DND-41 (cell line): ENCODE measurements at regions not wholly inside any gene's neighbourhood (a gene's known extent, or its start where the extent isn't known, plus 50 kb on each side); places are given as distances from the start of the nearest gene placed in this dataset.

Source experiments
- ATAC-seq: fragments of 200-7000 bp; cut with Tn5 transposase; 3 replicates; pipeline ENCODE4 v1.9.1; 2021; ENCODE audit warnings: low read depth; ENCODE audit not compliant: insufficient read depth
- DNase-seq: peaks from one replicate; pipeline ENCODE4 v3.0.0-alpha.2; 2020
- H2AFZ ChIP-seq: 2 replicates; pipeline ENCODE4 v1.6.0; 2012; ENCODE audit warnings: low read depth, low read length
- H3K27ac ChIP-seq: 2 replicates; pipeline ENCODE4 v1.5.1; 2012; ENCODE audit warnings: low read length, inconsistent platforms
- H3K27me3 ChIP-seq: fragments of 200-600 bp; sonication (generic); 2 replicates; pipeline ENCODE4 v1.6.0; 2012; ENCODE audit warnings: low read length, mild to moderate bottlenecking, inconsistent platforms; ENCODE audit not compliant: insufficient read depth, poor library complexity
- H3K36me3 ChIP-seq: 2 replicates; pipeline ENCODE4 v1.5.1; 2012; ENCODE audit warnings: low read length, inconsistent platforms; ENCODE audit not compliant: insufficient read depth
- H3K4me1 ChIP-seq: 2 replicates; pipeline ENCODE4 v1.5.1; 2012; ENCODE audit warnings: mild to moderate bottlenecking, low read length; ENCODE audit not compliant: insufficient read depth
- H3K4me2 ChIP-seq: 2 replicates; pipeline ENCODE4 v1.6.0; 2012; ENCODE audit warnings: mild to moderate bottlenecking, moderate library complexity, low read length, inconsistent platforms; ENCODE audit not compliant: insufficient read depth
- H3K4me3 ChIP-seq, 2 experiments: fragments of 200-600 bp in 1 of 2; shearing (Covaris generic) in 1 of 2; 2 replicates each; pipeline ENCODE4 v1.5.1; 2012 to 2016; ENCODE audit warnings: inconsistent platforms in 2 of 2, low read length in 2 of 2, mild to moderate bottlenecking in 2 of 2, low read depth in 1 of 2, moderate library complexity in 1 of 2
- H3K79me2 ChIP-seq: 2 replicates; pipeline ENCODE4 v1.6.0; 2012; ENCODE audit warnings: low read length, inconsistent platforms; ENCODE audit not compliant: insufficient read depth
- H3K9ac ChIP-seq: 2 replicates; pipeline ENCODE4 v1.6.0; 2012; ENCODE audit warnings: low read depth, mild to moderate bottlenecking, inconsistent platforms, low read length, moderate library complexity
- H3K9me3 ChIP-seq: 2 replicates; pipeline ENCODE4 v1.5.1; 2012; ENCODE audit warnings: low read length, moderate library complexity, mild to moderate bottlenecking, inconsistent platforms; ENCODE audit not compliant: insufficient read depth, severe bottlenecking
- H4K20me1 ChIP-seq: 2 replicates; pipeline ENCODE4 v1.6.0; 2012; ENCODE audit warnings: low read length; ENCODE audit not compliant: insufficient read depth
- CTCF ChIP-seq: IDR thresholded peaks from 2 replicates; pipeline ENCODE4 v1.5.1; 2012; ENCODE audit warnings: borderline replicate concordance, low read length, moderate library complexity, mild to moderate bottlenecking; ENCODE audit not compliant: poor library complexity, severe bottlenecking; ENCODE audit errors: extremely low read depth
- EZH2 ChIP-seq: IDR thresholded peaks from 3 replicates; pipeline ENCODE4 v1.6.1; 2012; ENCODE audit warnings: borderline replicate concordance, low read depth, mild to moderate bottlenecking, moderate library complexity, low read length, inconsistent platforms; ENCODE audit not compliant: severe bottlenecking

GRCh38 chr15:85314633-85315032 lies 65.8 kb upstream of the AKAP13 start:
- H2AFZ ChIP-seq, result no peak overlapping the region
- no peaks in the 10 kb centered on the region for H3K4me1 ChIP-seq
- H3K4me2 ChIP-seq, result no peak overlapping the region
- H3K9ac ChIP-seq, result no peak overlapping the region
- no peak overlapping the region for H3K4me3 ChIP-seq
- H3K27me3 ChIP-seq, result peaks cover 2% of the 10 kb centered on the region
- DNase-seq (no peak), ATAC-seq (no peak)
- no peaks in the 10 kb centered on the region for H3K9me3 ChIP-seq
- H3K36me3 ChIP-seq, result no peaks in the 10 kb centered on the region
- TF ChIP-seq EZH2 (no peak), CTCF (no peak)
- H3K79me2 ChIP-seq, result no peaks in the 10 kb centered on the region
- H4K20me1 ChIP-seq, result no peaks in the 10 kb centered on the region
- H3K27ac ChIP-seq, result no peak overlapping the region

- Histone ChIP-seq H4K20me1 (no peaks in the 10 kb centered on the region), H3K4me2 (no peak overlapping the region), H3K4me3 (no peak overlapping the region), H3K36me3 (no peaks in the 10 kb centered on the region), H3K79me2 (no peaks in the 10 kb centered on the region), H3K27ac (no peak overlapping the region), H3K9ac (no peak overlapping the region), H3K27me3 (peaks cover 2% of the 10 kb centered on the region), H3K9me3 (no peaks in the 10 kb centered on the region), H2AFZ (no peak overlapping the region), H3K4me1 (no peaks in the 10 kb centered on the region)
- no peak for ATAC-seq
- DNase-seq, result no peak
- no peak for TF ChIP-seq EZH2
- TF ChIP-seq CTCF, result no peak
Observed at GRCh38 chr15:85316244-85316934, 64.0 kb upstream of the AKAP13 start.

GRCh38 chr15:85318048-85318731 lies 62.2 kb upstream of the AKAP13 start:
- Histone ChIP-seq H3K36me3 (no peaks in the 10 kb centered on the region), H2AFZ (no peak overlapping the region), H3K9ac (no peak overlapping the region), H3K79me2 (no peaks in the 10 kb centered on the region), H3K9me3 (no peaks in the 10 kb centered on the region), H3K4me2 (no peak overlapping the region), H3K27ac (no peak overlapping the region), H3K27me3 (peaks cover 2% of the 10 kb centered on the region), H4K20me1 (no peaks in the 10 kb centered on the region), H3K4me3 (no peak overlapping the region), H3K4me1 (no peaks in the 10 kb centered on the region)
- ATAC-seq (no peak), DNase-seq (no peak)
- TF ChIP-seq EZH2 (no peak), CTCF (no peak)

GRCh38 chr15:85318732-85319076 lies 61.7 kb upstream of the AKAP13 start:
- H3K36me3 ChIP-seq, result no peaks in the 10 kb centered on the region
- DNase-seq (no peak), ATAC-seq (no peak)
- H3K4me1 ChIP-seq, result no peaks in the 10 kb centered on the region
- no peak overlapping the region for H3K27ac ChIP-seq
- no peaks in the 10 kb centered on the region for H4K20me1 ChIP-seq
- H3K4me3 ChIP-seq, result no peak overlapping the region
- H3K79me2 ChIP-seq, result no peaks in the 10 kb centered on the region
- no peaks in the 10 kb centered on the region for H3K9me3 ChIP-seq
- no peak for TF ChIP-seq EZH2
- TF ChIP-seq CTCF, result no peak
- H2AFZ ChIP-seq, result no peak overlapping the region
- no peak overlapping the region for H3K4me2 ChIP-seq
- H3K27me3 ChIP-seq, result peaks cover 2% of the 10 kb centered on the region
- H3K9ac ChIP-seq, result no peak overlapping the region
